Tibial nerve (tissue), 4 donors: ENCODE measurements at regions not wholly inside any gene's neighbourhood (a gene's known extent, or its start where the extent isn't known, plus 50 kb on each side); places are given as distances from the start of the nearest gene placed in this dataset.

Experiments
- EP300 ChIP-seq, 2 donors: sonication (generic); formaldehyde crosslinking; IDR thresholded peaks; one replicate each; pipeline ENCODE4 v1.6.1; 2017; ENCODE audit warnings: antibody characterized with exemption in 2 of 2, mild to moderate bottlenecking in 1 of 2
- POLR2A ChIP-seq, 2 donors: fragments of 450-650 bp; IDR thresholded peaks; one replicate each; pipeline ENCODE4 v1.6.1; 2017; ENCODE audit warnings: antibody characterized with exemption in 2 of 2, mild to moderate bottlenecking in 2 of 2, moderate library complexity in 2 of 2
- TF ChIP-seq, protein P1 (sequence below), 5 experiments: fragments of 200-600 bp in 3 of 5; fragments of 450-650 bp in 2 of 5; sonication (generic) in 3 of 5; IDR thresholded peaks; one replicate each; pipeline ENCODE4 v1.5.1; 2016 to 2019; ENCODE audit warnings: antibody characterized with exemption in 5 of 5, mild to moderate bottlenecking in 3 of 5, moderate library complexity in 2 of 5

DNA sequence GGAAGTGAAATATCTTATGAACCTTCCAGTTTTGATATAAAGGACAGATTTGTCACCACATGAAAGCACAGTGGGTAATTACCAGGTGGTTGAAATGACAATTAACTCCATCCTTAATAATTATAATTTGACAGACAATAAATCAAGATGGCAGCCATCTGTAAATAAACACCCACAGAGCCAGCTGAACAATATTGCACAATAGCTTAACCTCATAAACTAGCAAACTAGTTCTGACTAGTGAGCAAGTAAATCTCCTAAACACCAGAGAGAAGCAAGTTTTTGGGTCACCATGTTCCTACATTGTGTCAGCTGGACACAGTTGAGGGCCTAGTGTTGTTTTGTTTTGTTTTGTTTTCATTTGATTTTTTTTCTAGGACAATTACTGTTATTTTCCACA lies 577.4 kb downstream of the ACTL7B start:
- TF ChIP-seq, protein P1, sequence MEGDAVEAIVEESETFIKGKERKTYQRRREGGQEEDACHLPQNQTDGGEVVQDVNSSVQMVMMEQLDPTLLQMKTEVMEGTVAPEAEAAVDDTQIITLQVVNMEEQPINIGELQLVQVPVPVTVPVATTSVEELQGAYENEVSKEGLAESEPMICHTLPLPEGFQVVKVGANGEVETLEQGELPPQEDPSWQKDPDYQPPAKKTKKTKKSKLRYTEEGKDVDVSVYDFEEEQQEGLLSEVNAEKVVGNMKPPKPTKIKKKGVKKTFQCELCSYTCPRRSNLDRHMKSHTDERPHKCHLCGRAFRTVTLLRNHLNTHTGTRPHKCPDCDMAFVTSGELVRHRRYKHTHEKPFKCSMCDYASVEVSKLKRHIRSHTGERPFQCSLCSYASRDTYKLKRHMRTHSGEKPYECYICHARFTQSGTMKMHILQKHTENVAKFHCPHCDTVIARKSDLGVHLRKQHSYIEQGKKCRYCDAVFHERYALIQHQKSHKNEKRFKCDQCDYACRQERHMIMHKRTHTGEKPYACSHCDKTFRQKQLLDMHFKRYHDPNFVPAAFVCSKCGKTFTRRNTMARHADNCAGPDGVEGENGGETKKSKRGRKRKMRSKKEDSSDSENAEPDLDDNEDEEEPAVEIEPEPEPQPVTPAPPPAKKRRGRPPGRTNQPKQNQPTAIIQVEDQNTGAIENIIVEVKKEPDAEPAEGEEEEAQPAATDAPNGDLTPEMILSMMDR (IDR thresholded peaks at IDR 0.05) = no peak
- TF ChIP-seq POLR2A (IDR thresholded peaks at IDR 0.05) (no peak), EP300 (IDR thresholded peaks at IDR 0.05) (no peak)
